Spleen (tissue), 11 donors: ENCODE measurements at regions not wholly inside any gene's neighbourhood (a gene's known extent, or its start where the extent isn't known, plus 50 kb on each side); places are given as distances from the start of the nearest gene placed in this dataset.
"Not testable (repeated sequence)": the region's sequence is repeated elsewhere in the genome, so short reads cannot be mapped to it uniquely, and the experiment has no call there.

Experiments
- DNase-seq: peaks from one replicate; pipeline ENCODE4 v3.0.0-alpha.2; 2020
- H3K27ac ChIP-seq, 8 donors: fragments of 200-600 bp; sonication (generic) in 7 of 8; 1 replicate in 4 of 8; 2 replicates in 4 of 8; pipeline versions ENCODE4 v1.5.0 to v1.8.0; 2016 to 2021; ENCODE audit warnings: inconsistent platforms in 4 of 8, mild to moderate bottlenecking in 4 of 8, moderate library complexity in 1 of 8
- H3K27me3 ChIP-seq, 7 donors: fragments of 200-600 bp; sonication (generic) in 6 of 7; replicated peaks in 1 of 7; 1 replicate in 4 of 7; 2 replicates in 3 of 7; pipeline versions ENCODE4 v1.5.0 to v1.8.0; 2016 to 2021; ENCODE audit warnings: inconsistent platforms in 3 of 7, mild to moderate bottlenecking in 1 of 7
- H3K36me3 ChIP-seq, 6 donors: fragments of 200-600 bp; sonication (generic) in 5 of 6; 1 replicate in 4 of 6; 2 replicates in 2 of 6; pipeline versions ENCODE4 v1.5.0 to v1.8.0; 2016 to 2021; ENCODE audit warnings: inconsistent platforms in 2 of 6
- H3K4me1 ChIP-seq, 6 donors: fragments of 200-600 bp; sonication (generic) in 5 of 6; 1 replicate in 3 of 6; 2 replicates in 3 of 6; pipeline versions ENCODE4 v1.5.0 to v1.8.0; 2016 to 2021; ENCODE audit warnings: inconsistent platforms in 3 of 6
- H3K4me3 ChIP-seq, 8 donors: fragments of 200-600 bp; sonication (generic) in 7 of 8; 1 replicate in 4 of 8; 2 replicates in 4 of 8; pipeline versions ENCODE4 v1.5.0 to v1.8.0; 2016 to 2021; ENCODE audit warnings: inconsistent platforms in 4 of 8, mild to moderate bottlenecking in 4 of 8, moderate library complexity in 2 of 8
- H3K9me3 ChIP-seq, 8 donors: fragments of 200-600 bp; sonication (generic) in 7 of 8; 1 replicate in 4 of 8; 2 replicates in 4 of 8; pipeline versions ENCODE4 v1.5.0 to v1.8.0; 2016 to 2021; ENCODE audit warnings: inconsistent platforms in 4 of 8
- CTCF ChIP-seq, 11 experiments: fragments of 200-600 bp in 7 of 11; fragments of 450-650 bp in 4 of 11; sonication (generic) in 4 of 11; IDR thresholded peaks in 8 of 11; conservative IDR thresholded peaks in 3 of 11; 1 replicate in 7 of 11; 2 replicates in 4 of 11; pipeline versions ENCODE4 v1.4.0 to v1.8.0; 2016 to 2021; ENCODE audit warnings: antibody characterized with exemption in 11 of 11, inconsistent platforms in 4 of 11, mild to moderate bottlenecking in 1 of 11
- POLR2A ChIP-seq, 3 donors: fragments of 450-650 bp; IDR thresholded peaks; one replicate each; pipeline ENCODE4 v1.5.1; 2017; ENCODE audit warnings: antibody characterized with exemption in 3 of 3, mild to moderate bottlenecking in 1 of 3
- POLR2AphosphoS5 ChIP-seq, 3 donors: sonication (generic); formaldehyde crosslinking; IDR thresholded peaks; one replicate each; pipeline ENCODE4 v1.5.1; 2017; ENCODE audit warnings: antibody characterized with exemption in 3 of 3
- WGBS, 5 donors: extraction: QIAGEN DNeasy Blood & Tissue Kit in 3 of 5; methylation state at CpG; one replicate each; pipeline versions ENCODE4 v1.1.5 to v1.1.7; 2013 to 2018; 5-methylcytosine and 5-hydroxymethylcytosine counted together
- intact Hi-C: fragments of 100-400 bp; cut with DNase I; formaldehyde crosslinking; loops from one replicate; pipeline ENCODE4 v1.15.0; 2023; ENCODE audit warnings: low total_unique reads
- donor health status: healthy with polysubstance abuse.
- donor health status: DM: no; HTN: no; CAD: no; lungs with moderate emphysema.
- donor health status: DM: no; HTN: no; CAD: no.
- donor health status: Bipolar disorder and iron deficiency.
- donor health status: healthy.
- donor health status: DM: no; HTN: no; CAD: no.
- donor health status: DM: yes; HTN: yes; CAD: no.

GRCh38 chr6:169397684-169398083 lies 144.0 kb upstream of the THBS2 start:
- TF ChIP-seq POLR2A (IDR thresholded peaks at IDR 0.05) (no peak), POLR2AphosphoS5 (IDR thresholded peaks at IDR 0.05) (no peak), CTCF (IDR thresholded peaks at IDR 0.05 in 8 of 11, conservative IDR thresholded peaks at IDR 0.05 in 3 of 11) (no peak)
- 75 to 86% (median 83%) methylated on average over 12 of the region's 12 CpGs for WGBS, 5 donors
- Histone ChIP-seq H3K9me3 (peaks cover 0 to 9% (median under 1%) of the 10 kb centered on the region in 8 donors), H3K4me3 (no peak overlapping the region), H3K27me3 (no peaks in the 10 kb centered on the region), H3K27ac (no peak overlapping the region), H3K36me3 (no peaks in the 10 kb centered on the region), H3K4me1 (no peaks in the 10 kb centered on the region)
- intact Hi-C loops: no loop called here
- no peak for DNase-seq

GRCh38 chr6:169396554-169397163 lies 143.0 kb upstream of the THBS2 start:
- intact Hi-C loops: no loop called here
- no peak for DNase-seq
- no peak overlapping the region for H3K4me3 ChIP-seq
- no peaks in the 10 kb centered on the region for H3K36me3 ChIP-seq
- peaks cover 0 to 20% (median 10%) of the 10 kb centered on the region in 8 donors for H3K9me3 ChIP-seq
- H3K4me1 ChIP-seq: no peaks in the 10 kb centered on the region
- H3K27me3 ChIP-seq: no peaks in the 10 kb centered on the region
- no peak overlapping the region for H3K27ac ChIP-seq
- TF ChIP-seq CTCF (IDR thresholded peaks at IDR 0.05 in 8 of 11, conservative IDR thresholded peaks at IDR 0.05 in 3 of 11) (no peak), POLR2AphosphoS5 (IDR thresholded peaks at IDR 0.05) (no peak)
- WGBS, 5 donors: 83 to 94% (median 86%) methylated on average over 19 of the region's 19 CpGs

- H3K4me3 ChIP-seq, H3K27me3 ChIP-seq, intact Hi-C loops, H3K36me3 ChIP-seq, DNase-seq, H3K27ac ChIP-seq, H3K4me1 ChIP-seq: not testable (repeated sequence)
- H3K9me3 ChIP-seq: peaks cover 0 to 25% (median 16%) of the 10 kb centered on the region in 8 donors
- 50 to 70% (median 61%) methylated on average over 6 to 7 of the region's 7 CpGs for WGBS, 5 donors
Measured at GRCh38 chr6:169396009-169396539, 142.4 kb upstream of the THBS2 start.

GRCh38 chr6:169395080-169395805 lies 141.6 kb upstream of the THBS2 start:
- TF ChIP-seq POLR2AphosphoS5 (IDR thresholded peaks at IDR 0.05) (no peak), CTCF (IDR thresholded peaks at IDR 0.05 in 8 of 11, conservative IDR thresholded peaks at IDR 0.05 in 3 of 11) (no peak), POLR2A (IDR thresholded peaks at IDR 0.05) (no peak)
- peak; percentile 20 for DNase-seq
- Histone ChIP-seq H3K36me3 (no peaks in the 10 kb centered on the region), H3K27ac (no peak overlapping the region), H3K4me3 (no peak overlapping the region), H3K4me1 (no peaks in the 10 kb centered on the region), H3K9me3 (peaks cover 0 to 34% (median 22%) of the 10 kb centered on the region in 8 donors), H3K27me3 (no peaks in the 10 kb centered on the region)
- 73 to 94% (median 83%) methylated on average over 7 of the region's 7 CpGs for WGBS, 5 donors
- intact Hi-C loops: no loop called here
